RCC 7860 (cell line): ENCODE measurements at regions not wholly inside any gene's neighbourhood (a gene's known extent, or its start where the extent isn't known, plus 50 kb on each side); places are given as distances from the start of the nearest gene placed in this dataset.

ENCODE experiments used
- DNase-seq: peaks from one replicate; pipeline ENCODE4 v3.0.0-alpha.2; 2015; ENCODE audit warnings: low spot score
- FAIRE-seq: peaks from 2 replicates; lab custom pipeline; 2012; peaks lifted over from hg19 to GRCh38; lab: Jason Lieb, UNC

- no peak for DNase-seq
- FAIRE-seq, result no peak
These were observed 106.5 kb downstream of the LYZL1 start for GRCh38 chr10:29395409-29395808.

GRCh38 chr10:29397221-29397620 is 108.4 kb downstream of the LYZL1 start:
- no peak for FAIRE-seq
- no peak for DNase-seq

GRCh38 chr10:29403208-29403607 is 114.3 kb downstream of the LYZL1 start:
- DNase-seq, result no peak
- FAIRE-seq, result no peak

GRCh38 chr10:29407280-29407858 is 118.5 kb downstream of the LYZL1 start:
- FAIRE-seq, result no peak
- no peak for DNase-seq
